DMS 273 treated with DMSO at 0.1 percent for 48 hours (cell line): ENCODE measurements at regions not wholly inside any gene's neighbourhood (a gene's known extent, or its start where the extent isn't known, plus 50 kb on each side); places are given as distances from the start of the nearest gene placed in this dataset.

Source experiments
- DNase-seq: peaks from one replicate; lab custom pipeline; 2025; lab: John Stamatoyannopoulos, UW

- DNase-seq, result no peak
Observed at GRCh38 chr2:203789618-203790017, 78.0 kb upstream of the CTLA4 start.

GRCh38 chr2:203790134-203790852, 77.3 kb upstream of the CTLA4 start:
- no peak for DNase-seq

- no peak for DNase-seq
Observed at GRCh38 chr2:203796248-203797010, 71.1 kb upstream of the CTLA4 start.

GRCh38 chr2:203797276-203797675, 70.3 kb upstream of the CTLA4 start:
- DNase-seq, result no peak

- DNase-seq, result no peak
Observed at GRCh38 chr2:203797712-203798111, 69.9 kb upstream of the CTLA4 start.

- no peak for DNase-seq
Observed at GRCh38 chr2:203798296-203799087, 69.1 kb upstream of the CTLA4 start.

GRCh38 chr2:203799908-203800307, 67.7 kb upstream of the CTLA4 start:
- no peak for DNase-seq

- DNase-seq, result no peak
Observed at GRCh38 chr2:203800783-203801182, 66.8 kb upstream of the CTLA4 start.

GRCh38 chr2:203802342-203803052, 65.1 kb upstream of the CTLA4 start:
- no peak for DNase-seq

- DNase-seq, result no peak
Observed at GRCh38 chr2:203803053-203803429, 64.5 kb upstream of the CTLA4 start.

- no peak for DNase-seq
Observed at GRCh38 chr2:203804070-203804469, 63.5 kb upstream of the CTLA4 start.

- no peak for DNase-seq
Observed at GRCh38 chr2:203804764-203805485, 62.6 kb upstream of the CTLA4 start.

- DNase-seq, result no peak
Observed at GRCh38 chr2:203805486-203805838, 62.1 kb upstream of the CTLA4 start.

- no peak for DNase-seq
Observed at GRCh38 chr2:203806761-203807160, 60.8 kb upstream of the CTLA4 start.

- DNase-seq, result no peak
Observed at GRCh38 chr2:203808046-203808750, 59.4 kb upstream of the CTLA4 start.

- DNase-seq, result no peak
Observed at GRCh38 chr2:203809084-203809521, 58.5 kb upstream of the CTLA4 start.

GRCh38 chr2:203809991-203810510, 57.5 kb upstream of the CTLA4 start:
- DNase-seq, result no peak

- no peak for DNase-seq
Observed at GRCh38 chr2:203811491-203812221, 55.9 kb upstream of the CTLA4 start.

GRCh38 chr2:203812294-203813221, 55.0 kb upstream of the CTLA4 start:
- no peak for DNase-seq
